KMS-11 (cell line): ENCODE measurements at regions not wholly inside any gene's neighbourhood (a gene's known extent, or its start where the extent isn't known, plus 50 kb on each side); places are given as distances from the start of the nearest gene placed in this dataset.

ENCODE experiments used
- H2AFZ ChIP-seq: fragments of 200-600 bp; sonication (generic); 2 replicates; pipeline ENCODE4 v1.6.1; 2016; ENCODE audit warnings: antibody characterized with exemption, mixed run types, low read depth
- H3K27ac ChIP-seq: fragments of 200-600 bp; sonication (generic); 2 replicates; pipeline ENCODE4 v1.6.1; 2016; ENCODE audit warnings: mild to moderate bottlenecking, mixed run types
- H3K27me3 ChIP-seq: fragments of 200-600 bp; sonication (generic); 2 replicates; pipeline ENCODE4 v1.6.1; 2017; ENCODE audit warnings: mild to moderate bottlenecking, low read depth, mixed run types, moderate library complexity; ENCODE audit not compliant: insufficient read depth
- H3K36me3 ChIP-seq: fragments of 200-600 bp; sonication (generic); 2 replicates; pipeline ENCODE4 v1.6.1; 2017; ENCODE audit warnings: mild to moderate bottlenecking, mixed run types; ENCODE audit not compliant: insufficient read depth
- H3K4me1 ChIP-seq: fragments of 200-600 bp; sonication (generic); 2 replicates; pipeline ENCODE4 v1.6.1; 2016; ENCODE audit warnings: mild to moderate bottlenecking, low read depth, mixed run types; ENCODE audit not compliant: poor library complexity, severe bottlenecking
- H3K4me2 ChIP-seq: fragments of 200-600 bp; sonication (generic); 2 replicates; pipeline ENCODE4 v1.7.0; 2016; ENCODE audit warnings: mild to moderate bottlenecking, mixed run types
- H3K4me3 ChIP-seq: fragments of 200-600 bp; sonication (generic); IDR thresholded peaks from 2 replicates; pipeline ENCODE4 v1.6.1; 2017; ENCODE audit warnings: low read depth, low read length, mixed read lengths; ENCODE audit not compliant: insufficient read depth
- H3K79me2 ChIP-seq: fragments of 200-600 bp; sonication (generic); 2 replicates; pipeline ENCODE4 v1.6.1; 2016; ENCODE audit warnings: low read depth, mixed run types; ENCODE audit not compliant: insufficient read depth
- H3K9ac ChIP-seq: fragments of 200-600 bp; sonication (generic); 2 replicates; pipeline ENCODE4 v1.6.1; 2016; ENCODE audit warnings: mild to moderate bottlenecking, mixed run types
- H4K20me1 ChIP-seq: fragments of 200-600 bp; sonication (generic); 2 replicates; pipeline ENCODE4 v1.6.1; 2016; ENCODE audit warnings: mild to moderate bottlenecking, mixed run types; ENCODE audit not compliant: insufficient read depth
- CTCF ChIP-seq: fragments of 200-600 bp; sonication (generic); conservative IDR thresholded peaks from 2 replicates; pipeline ENCODE4 v1.6.1; 2017; ENCODE audit warnings: low read depth, mild to moderate bottlenecking, antibody characterized with exemption, low read length, moderate library complexity, mixed read lengths

GRCh38 chr1:106061586-106062495, 994.6 kb upstream of the PRMT6 start:
- Histone ChIP-seq H2AFZ (no peak overlapping the region), H3K79me2 (no peaks in the 10 kb centered on the region), H3K4me2 (no peak overlapping the region), H3K4me3 (no peak overlapping the region), H3K4me1 (no peaks in the 10 kb centered on the region), H3K27me3 (no peaks in the 10 kb centered on the region), H4K20me1 (no peaks in the 10 kb centered on the region), H3K27ac (no peak overlapping the region), H3K36me3 (no peaks in the 10 kb centered on the region), H3K9ac (no peak overlapping the region)
- no peak for TF ChIP-seq CTCF

GRCh38 chr1:106063510-106063909, 993.0 kb upstream of the PRMT6 start:
- H2AFZ ChIP-seq: no peak overlapping the region
- no peak overlapping the region for H3K4me3 ChIP-seq
- TF ChIP-seq CTCF: no peak
- no peak overlapping the region for H3K4me2 ChIP-seq
- H3K27ac ChIP-seq: no peak overlapping the region
- H3K36me3 ChIP-seq: no peaks in the 10 kb centered on the region
- H3K9ac ChIP-seq: no peak overlapping the region
- no peaks in the 10 kb centered on the region for H4K20me1 ChIP-seq
- H3K79me2 ChIP-seq: no peaks in the 10 kb centered on the region
- H3K27me3 ChIP-seq: no peaks in the 10 kb centered on the region
- H3K4me1 ChIP-seq: no peaks in the 10 kb centered on the region

- no peaks in the 10 kb centered on the region for H3K36me3 ChIP-seq
- H4K20me1 ChIP-seq: no peaks in the 10 kb centered on the region
- no peak overlapping the region for H3K9ac ChIP-seq
- no peak overlapping the region for H3K4me3 ChIP-seq
- H2AFZ ChIP-seq: no peak overlapping the region
- H3K4me1 ChIP-seq: no peaks in the 10 kb centered on the region
- no peaks in the 10 kb centered on the region for H3K27me3 ChIP-seq
- no peaks in the 10 kb centered on the region for H3K79me2 ChIP-seq
- TF ChIP-seq CTCF: no peak
- H3K4me2 ChIP-seq: no peak overlapping the region
- H3K27ac ChIP-seq: no peak overlapping the region
Observed at GRCh38 chr1:106072909-106073600, 983.4 kb upstream of the PRMT6 start.

GRCh38 chr1:106080608-106081325, 975.7 kb upstream of the PRMT6 start:
- no peak overlapping the region for H3K4me2 ChIP-seq
- H3K4me3 ChIP-seq: no peak overlapping the region
- no peak overlapping the region for H3K9ac ChIP-seq
- H2AFZ ChIP-seq: no peak overlapping the region
- no peaks in the 10 kb centered on the region for H3K4me1 ChIP-seq
- TF ChIP-seq CTCF: no peak
- H3K27me3 ChIP-seq: no peaks in the 10 kb centered on the region
- H4K20me1 ChIP-seq: no peaks in the 10 kb centered on the region
- H3K27ac ChIP-seq: no peak overlapping the region
- no peaks in the 10 kb centered on the region for H3K79me2 ChIP-seq
- H3K36me3 ChIP-seq: no peaks in the 10 kb centered on the region
